IPS DF 6.9 (cell line): ENCODE measurements at regions not wholly inside any gene's neighbourhood (a gene's known extent, or its start where the extent isn't known, plus 50 kb on each side); places are given as distances from the start of the nearest gene placed in this dataset.

ENCODE experiments used
- DNase-seq: peaks from one replicate; pipeline ENCODE4 v3.0.0-alpha.2; 2013; ENCODE audit warnings: low read depth, low spot score
- H3K27ac ChIP-seq: one replicate; pipeline ENCODE4 v1.5.1; 2013; ENCODE audit warnings: low read length, control low read depth
- H3K27me3 ChIP-seq: 2 replicates; pipeline ENCODE4 v1.6.1; 2013; ENCODE audit warnings: mild to moderate bottlenecking, low read length; ENCODE audit not compliant: control insufficient read depth, insufficient read depth
- H3K36me3 ChIP-seq: 2 replicates; pipeline ENCODE4 v1.6.1; 2013; ENCODE audit warnings: low read length; ENCODE audit not compliant: control insufficient read depth, insufficient read depth
- H3K4me1 ChIP-seq: 2 replicates; pipeline ENCODE4 v1.6.1; 2013; ENCODE audit warnings: low read length; ENCODE audit not compliant: control insufficient read depth, insufficient read depth
- H3K4me3 ChIP-seq: 2 replicates; pipeline ENCODE4 v1.5.1; 2013; ENCODE audit warnings: mild to moderate bottlenecking, low read length
- H3K9me3 ChIP-seq: 2 replicates; pipeline ENCODE4 v1.6.1; 2013; ENCODE audit warnings: low read length, inconsistent platforms; ENCODE audit not compliant: control insufficient read depth, insufficient read depth
- WGBS: extraction: QIAGEN DNeasy Blood & Tissue Kit; methylation state at CpG from one replicate; pipeline ENCODE4 v1.1.7; 2013; ENCODE audit warnings: mixed read lengths, missing lambda C conversion rate; ENCODE audit not compliant: insufficient read length, insufficient coverage; 5-methylcytosine and 5-hydroxymethylcytosine counted together

DNA sequence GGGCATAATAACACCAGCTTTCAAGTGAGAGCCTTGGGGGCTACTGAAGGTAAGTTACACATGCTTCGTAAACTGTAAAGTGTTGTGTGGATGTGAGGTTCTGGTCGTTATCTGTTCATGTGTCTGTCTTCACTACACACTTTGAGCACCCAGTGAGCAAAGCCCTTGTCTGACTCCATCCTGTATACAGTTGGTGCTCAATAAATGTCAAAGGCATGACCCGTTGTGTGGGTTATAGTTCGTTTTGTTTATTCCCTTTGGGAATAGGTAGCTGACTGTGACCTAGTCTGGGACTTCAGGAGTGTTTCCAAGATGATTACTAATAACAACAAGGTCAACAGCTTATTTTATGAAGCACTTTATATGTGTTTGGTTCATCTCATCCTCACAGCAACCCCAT, 146.9 kb downstream of the MIAT start:
- H3K9me3 ChIP-seq: no peaks in the 10 kb centered on the region
- WGBS: no CpG with 5 or more reads among the region's 4 CpGs
- DNase-seq: no peak

DNA sequence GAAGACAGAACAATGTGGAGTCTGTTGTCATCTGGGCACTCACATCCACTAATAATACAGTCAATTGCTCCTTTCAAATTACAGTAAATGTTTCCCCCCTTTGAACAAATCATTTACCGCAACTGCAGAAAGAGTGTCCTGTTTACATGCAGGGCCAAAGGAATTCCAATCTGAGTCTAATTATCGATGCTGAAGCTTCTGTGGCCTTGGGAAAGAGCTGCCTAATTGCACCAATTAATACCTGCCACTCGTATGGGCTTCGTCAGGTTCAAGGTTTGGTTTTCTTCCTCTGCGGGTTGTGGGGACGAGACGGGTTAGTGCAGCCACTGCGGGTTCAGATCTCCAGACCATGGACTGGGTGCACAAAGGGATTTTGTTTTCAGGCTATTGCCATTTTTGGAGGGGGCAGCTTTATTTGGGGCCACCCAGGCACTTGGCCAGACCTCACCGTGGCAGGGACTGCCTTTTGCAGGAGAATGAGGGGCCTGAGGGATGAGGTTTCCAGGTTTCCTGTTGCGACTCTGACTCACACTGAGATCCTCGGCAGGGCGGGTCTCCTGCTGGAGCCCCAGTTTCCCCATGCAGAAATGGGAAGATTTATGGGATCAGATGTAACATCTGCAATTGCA, 147.6 kb downstream of the MIAT start:
- DNase-seq: no peak
- no CpG with 5 or more reads among the region's 12 CpGs for WGBS

More for the DNA sequence above, 146.9 kb downstream of the MIAT start:
- no peak overlapping the region for H3K4me3 ChIP-seq
- no peaks in the 10 kb centered on the region for H3K36me3 ChIP-seq
- peaks cover 1% of the 10 kb centered on the region; the same call in 1 of the 2 replicates for H3K4me1 ChIP-seq
- no peaks in the 10 kb centered on the region for H3K27me3 ChIP-seq
- H3K27ac ChIP-seq: no peak overlapping the region

DNA sequence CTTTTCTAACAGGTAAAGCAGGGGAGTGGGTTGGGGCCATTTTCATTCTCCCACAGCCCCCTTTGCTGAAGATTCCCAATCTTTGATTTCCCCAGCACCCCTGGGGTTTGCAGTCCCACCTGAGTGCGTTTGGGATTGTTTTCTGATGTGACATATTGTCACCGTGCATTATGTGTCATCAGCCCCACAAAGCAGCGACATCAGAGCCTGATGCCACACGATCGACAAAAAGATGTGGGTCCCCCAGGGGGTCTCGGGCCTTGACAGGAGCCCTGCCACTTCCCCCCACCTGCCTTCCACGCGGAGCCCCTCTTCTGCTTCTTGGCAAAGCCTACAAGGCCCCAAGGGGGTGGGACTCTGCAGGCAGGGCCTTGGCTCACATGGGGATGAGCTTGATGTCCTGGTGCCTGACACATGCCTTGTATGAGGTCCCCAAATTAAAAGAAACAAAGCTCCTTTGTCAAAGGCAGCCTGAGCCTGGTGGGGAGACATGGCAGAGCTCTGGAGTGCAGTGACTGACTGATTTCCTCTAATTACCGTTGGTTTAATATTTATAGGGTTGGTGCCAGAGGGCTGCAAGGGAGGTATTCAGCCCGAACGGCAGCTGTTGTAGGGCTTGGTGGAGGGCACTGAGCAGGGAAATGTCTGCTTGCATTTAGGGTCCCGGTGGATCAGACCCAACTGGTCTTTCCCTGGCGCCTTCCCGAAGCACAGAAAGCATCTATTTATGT, 149.2 kb downstream of the MIAT start:
- Histone ChIP-seq H3K27ac (no peak overlapping the region), H3K4me3 (no peak overlapping the region), H3K27me3 (no peaks in the 10 kb centered on the region), H3K36me3 (no peaks in the 10 kb centered on the region), H3K9me3 (no peaks in the 10 kb centered on the region), H3K4me1 (no peaks in the 10 kb centered on the region)
- no peak for DNase-seq
- WGBS: no CpG with 5 or more reads among the region's 14 CpGs

More for the DNA sequence above, 147.6 kb downstream of the MIAT start:
- Histone ChIP-seq H3K36me3 (no peaks in the 10 kb centered on the region), H3K4me3 (no peak overlapping the region), H3K9me3 (no peaks in the 10 kb centered on the region), H3K27ac (no peak overlapping the region), H3K27me3 (no peaks in the 10 kb centered on the region), H3K4me1 (peaks cover 1% of the 10 kb centered on the region; the same call in 1 of the 2 replicates)

DNA sequence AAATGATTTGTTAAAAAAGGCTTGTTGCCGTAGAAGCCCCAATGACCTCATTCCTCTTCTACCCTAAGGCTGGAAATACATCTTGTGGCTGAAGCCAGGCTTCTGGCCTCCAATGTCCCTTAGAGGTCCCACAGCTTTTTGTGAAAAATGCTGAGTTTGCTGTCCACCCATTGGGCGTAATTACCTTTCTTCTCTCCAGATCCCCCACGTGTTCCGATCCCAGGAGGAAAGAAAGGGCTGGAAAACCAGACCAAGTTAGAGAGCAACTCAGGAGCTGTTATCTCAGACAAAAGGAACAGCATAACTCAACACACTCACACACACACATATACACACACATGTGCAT, 154.2 kb downstream of the MIAT start:
- no peak for DNase-seq
- Histone ChIP-seq H3K4me3 (no peak overlapping the region), H3K27me3 (no peaks in the 10 kb centered on the region), H3K9me3 (no peaks in the 10 kb centered on the region), H3K36me3 (no peaks in the 10 kb centered on the region), H3K4me1 (no peaks in the 10 kb centered on the region), H3K27ac (no peak overlapping the region)
- WGBS: no CpG with 5 or more reads among the region's 4 CpGs

DNA sequence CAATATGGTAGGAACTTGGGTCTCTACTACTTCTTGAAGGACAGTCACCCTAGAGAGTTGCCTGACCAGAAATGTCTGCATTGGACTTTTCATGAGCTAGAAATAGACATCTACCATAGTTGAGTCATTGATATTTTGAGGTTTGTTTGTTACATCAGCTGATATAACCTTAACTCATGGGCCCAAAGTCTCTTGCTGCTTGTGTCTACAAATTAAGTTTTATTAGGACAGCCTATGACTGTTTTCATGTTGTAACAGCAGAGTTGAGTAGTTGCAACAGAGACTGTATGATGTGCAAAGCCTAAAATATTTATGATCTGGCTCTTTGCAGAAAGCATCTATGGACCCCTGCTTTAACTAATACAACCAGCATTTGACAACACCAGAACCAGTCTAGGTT, 155.3 kb downstream of the MIAT start:
- H3K4me3 ChIP-seq: no peak overlapping the region

GRCh38 chr22:26816726-26817125, 159.3 kb downstream of the MIAT start:
- H3K36me3 ChIP-seq: no peaks in the 10 kb centered on the region
- WGBS: no CpG with 5 or more reads among the region's 4 CpGs
- H3K4me1 ChIP-seq: no peaks in the 10 kb centered on the region
- no peaks in the 10 kb centered on the region for H3K27me3 ChIP-seq
- no peak overlapping the region for H3K27ac ChIP-seq
- no peak overlapping the region for H3K4me3 ChIP-seq
- H3K9me3 ChIP-seq: no peaks in the 10 kb centered on the region
- DNase-seq: no peak

More for the DNA sequence above, 155.3 kb downstream of the MIAT start:
- DNase-seq: no peak
- Histone ChIP-seq H3K9me3 (no peaks in the 10 kb centered on the region), H3K36me3 (no peaks in the 10 kb centered on the region), H3K27ac (no peak overlapping the region), H3K4me1 (no peaks in the 10 kb centered on the region), H3K27me3 (no peaks in the 10 kb centered on the region)

DNA sequence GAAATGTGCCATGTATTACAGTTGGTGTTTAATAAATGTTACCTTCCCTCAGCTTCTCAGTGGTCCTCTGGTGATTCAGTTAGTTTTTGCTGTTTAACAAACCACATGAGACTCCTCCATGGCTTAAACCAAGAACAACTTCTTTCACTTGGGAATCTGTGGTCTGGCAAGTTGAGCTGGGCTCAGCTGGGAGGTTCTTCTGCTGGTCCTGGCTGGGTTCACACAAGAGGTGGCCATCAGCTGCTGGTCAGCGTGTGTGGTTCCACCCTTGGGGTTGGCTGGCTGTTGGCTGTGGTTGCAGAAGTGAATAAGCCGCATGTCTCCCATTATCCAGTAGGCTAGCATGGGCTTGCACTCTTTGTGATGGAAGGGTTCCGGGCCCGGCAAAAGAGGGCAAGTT, 160.5 kb downstream of the MIAT start:
- no peak for DNase-seq
- Histone ChIP-seq H3K27me3 (no peaks in the 10 kb centered on the region), H3K9me3 (no peaks in the 10 kb centered on the region), H3K4me3 (no peak overlapping the region), H3K27ac (no peak overlapping the region), H3K36me3 (no peaks in the 10 kb centered on the region), H3K4me1 (no peaks in the 10 kb centered on the region)
- no CpG with 5 or more reads among the region's 4 CpGs for WGBS

- WGBS: no CpG with 5 or more reads among the region's 4 CpGs
- Histone ChIP-seq H3K27ac (no peak overlapping the region), H3K4me1 (no peaks in the 10 kb centered on the region)
Measured at GRCh38 chr22:26821854-26822253, 164.5 kb downstream of the MIAT start.

GRCh38 chr22:26822313-26822712, 164.9 kb downstream of the MIAT start:
- Histone ChIP-seq H3K4me1 (no peaks in the 10 kb centered on the region), H3K9me3 (no peaks in the 10 kb centered on the region; the same call in 1 of the 2 replicates), H3K36me3 (no peaks in the 10 kb centered on the region), H3K4me3 (no peak overlapping the region), H3K27ac (no peak overlapping the region), H3K27me3 (no peaks in the 10 kb centered on the region)
- no peak for DNase-seq
- WGBS: no CpG with 5 or more reads among the region's 2 CpGs

More at GRCh38 chr22:26821854-26822253, 164.5 kb downstream of the MIAT start:
- DNase-seq: no peak
- H3K27me3 ChIP-seq: no peaks in the 10 kb centered on the region
- no peaks in the 10 kb centered on the region for H3K36me3 ChIP-seq
- H3K4me3 ChIP-seq: no peak overlapping the region
- H3K9me3 ChIP-seq: no peaks in the 10 kb centered on the region; the same call in 1 of the 2 replicates

DNA sequence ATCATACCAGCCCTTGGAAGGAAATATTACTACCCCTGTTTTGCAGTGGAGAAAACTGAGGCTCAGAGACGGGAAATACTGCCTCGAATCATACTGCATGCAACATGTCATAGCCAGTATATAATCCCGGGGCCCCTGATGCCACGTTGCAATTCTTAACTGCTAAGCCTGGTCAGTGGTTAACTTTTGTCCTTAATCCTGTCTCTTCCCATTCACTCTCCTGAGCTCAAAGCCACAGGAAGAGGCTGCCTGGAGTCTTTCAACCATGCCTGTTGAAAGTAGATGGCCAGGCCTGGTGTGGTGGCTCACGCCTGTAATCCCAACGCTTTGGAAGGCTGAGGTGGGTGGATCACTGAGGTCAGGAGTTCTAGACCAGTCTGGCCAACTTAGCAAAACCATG, 166.6 kb downstream of the MIAT start:
- DNase-seq: no peak
- Histone ChIP-seq H3K36me3 (no peaks in the 10 kb centered on the region), H3K9me3 (no peaks in the 10 kb centered on the region; the same call in 1 of the 2 replicates), H3K27me3 (no peaks in the 10 kb centered on the region), H3K4me1 (no peaks in the 10 kb centered on the region), H3K4me3 (no peak overlapping the region), H3K27ac (no peak overlapping the region)
- no CpG with 5 or more reads among the region's 6 CpGs for WGBS
